Ishikawa (cell line): ENCODE measurements at regions not wholly inside any gene's neighbourhood (a gene's known extent, or its start where the extent isn't known, plus 50 kb on each side); places are given as distances from the start of the nearest gene placed in this dataset.

Source experiments
- CEBPB ChIP-seq: IDR thresholded peaks from 2 replicates; pipeline ENCODE4 v1.6.1; 2012
- EP300 ChIP-seq: IDR thresholded peaks from 2 replicates; pipeline ENCODE4 v1.6.1; 2012; ENCODE audit warnings: borderline replicate concordance
- FOXM1 ChIP-seq: IDR thresholded peaks from 2 replicates; pipeline ENCODE4 v1.6.1; 2012; ENCODE audit warnings: low read depth, borderline replicate concordance
- RAD21 ChIP-seq: IDR thresholded peaks from 2 replicates; pipeline ENCODE4 v1.6.1; 2012; ENCODE audit warnings: low read depth
- TF ChIP-seq, protein P1 (sequence below): IDR thresholded peaks from 2 replicates; pipeline ENCODE4 v1.6.1; 2012

DNA sequence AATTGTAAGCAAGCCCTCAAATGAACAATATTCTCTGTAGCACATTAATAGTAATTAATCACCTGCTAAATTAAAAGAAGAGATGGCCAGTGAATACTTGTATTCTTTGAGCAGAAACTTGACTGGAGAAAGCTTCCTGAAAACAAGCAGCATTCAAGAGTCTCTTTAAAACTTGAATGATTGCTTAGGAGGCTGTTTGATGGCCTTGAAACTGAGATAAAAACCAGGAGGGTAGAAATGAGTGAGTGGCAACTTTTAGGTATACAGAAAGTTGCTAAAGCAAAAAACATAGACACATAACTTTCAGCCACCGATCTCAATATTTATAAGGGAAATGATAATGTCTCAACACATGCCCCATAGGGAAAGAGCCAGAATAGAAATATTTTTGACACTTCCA is 234.8 kb upstream of the FMN2 start:
- TF ChIP-seq EP300 (no peak), FOXM1 (no peak), CEBPB (no peak), RAD21 (no peak)
- TF ChIP-seq, protein P1, sequence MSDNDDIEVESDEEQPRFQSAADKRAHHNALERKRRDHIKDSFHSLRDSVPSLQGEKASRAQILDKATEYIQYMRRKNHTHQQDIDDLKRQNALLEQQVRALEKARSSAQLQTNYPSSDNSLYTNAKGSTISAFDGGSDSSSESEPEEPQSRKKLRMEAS: no peak
